NCI-H1436 (cell line): ENCODE measurements at regions not wholly inside any gene's neighbourhood (a gene's known extent, or its start where the extent isn't known, plus 50 kb on each side); places are given as distances from the start of the nearest gene placed in this dataset.

ENCODE experiments used
- DNase-seq: peaks from one replicate; lab custom pipeline; 2025; lab: John Stamatoyannopoulos, UW

- peak; percentile 9 for DNase-seq
These were observed 86.5 kb upstream of the PRR20G start for GRCh38 chr3:127374086-127375010.

GRCh38 chr3:127373441-127374085 lies 85.7 kb upstream of the PRR20G start:
- no peak for DNase-seq

- DNase-seq: no peak
These were observed 84.0 kb upstream of the PRR20G start for GRCh38 chr3:127371846-127372245.

- no peak for DNase-seq
These were observed 83.5 kb upstream of the PRR20G start for GRCh38 chr3:127371334-127371733.

- DNase-seq: no peak
These were observed 83.1 kb upstream of the PRR20G start for GRCh38 chr3:127370906-127371305.

- no peak for DNase-seq
These were observed 81.6 kb upstream of the PRR20G start for GRCh38 chr3:127369356-127369935.

- DNase-seq: no peak
These were observed 80.6 kb upstream of the PRR20G start for GRCh38 chr3:127368186-127369032.

- no peak for DNase-seq
These were observed 79.7 kb upstream of the PRR20G start for GRCh38 chr3:127367593-127367992.

- no peak for DNase-seq
These were observed 78.5 kb upstream of the PRR20G start for GRCh38 chr3:127366383-127366782.

- DNase-seq: no peak
These were observed 77.4 kb upstream of the PRR20G start for GRCh38 chr3:127365163-127365798.

- no peak for DNase-seq
These were observed 76.0 kb upstream of the PRR20G start for GRCh38 chr3:127363891-127364290.

- DNase-seq: no peak
These were observed 75.3 kb upstream of the PRR20G start for GRCh38 chr3:127363171-127363570.

- no peak for DNase-seq
These were observed 72.8 kb upstream of the PRR20G start for GRCh38 chr3:127360647-127361046.

GRCh38 chr3:127358641-127359040 lies 70.8 kb upstream of the PRR20G start:
- DNase-seq: no peak

GRCh38 chr3:127356381-127356780 lies 68.5 kb upstream of the PRR20G start:
- DNase-seq: no peak

GRCh38 chr3:127354761-127355160 lies 66.9 kb upstream of the PRR20G start:
- no peak for DNase-seq

GRCh38 chr3:127352612-127353011 lies 64.8 kb upstream of the PRR20G start:
- DNase-seq: no peak

GRCh38 chr3:127351775-127352350 lies 64.0 kb upstream of the PRR20G start:
- DNase-seq: no peak

GRCh38 chr3:127351321-127351720 lies 63.5 kb upstream of the PRR20G start:
- no peak for DNase-seq

- no peak for DNase-seq
These were observed 62.6 kb upstream of the PRR20G start for GRCh38 chr3:127350172-127351050.
